BLaER1 treated with 17β-estradiol and CSF1 and Interleukin-3, amounts not matched to agents 10 nM and 100 nM (cell line): ENCODE measurements at regions not wholly inside any gene's neighbourhood (a gene's known extent, or its start where the extent isn't known, plus 50 kb on each side); places are given as distances from the start of the nearest gene placed in this dataset.
"Not testable (repeated sequence)": the region's sequence is repeated elsewhere in the genome, so short reads cannot be mapped to it uniquely, and the experiment has no call there.

ENCODE experiments used
- H3K27ac ChIP-seq, 11 experiments: shearing (Covaris generic); formaldehyde crosslinking; 2 replicates each; pipeline ENCODE4 v1.8.1; 2022
- H3K27me3 ChIP-seq, 11 experiments: shearing (Covaris generic); formaldehyde crosslinking; 2 replicates each; pipeline ENCODE4 v1.8.1; 2022
- H3K36me3 ChIP-seq, 11 experiments: shearing (Covaris generic); formaldehyde crosslinking; 2 replicates each; pipeline ENCODE4 v1.8.1; 2022
- H3K4me1 ChIP-seq, 10 experiments: shearing (Covaris generic); formaldehyde crosslinking; 2 replicates each; pipeline ENCODE4 v1.8.1; 2022
- H3K4me2 ChIP-seq, 11 experiments: shearing (Covaris generic); formaldehyde crosslinking; 2 replicates each; pipeline ENCODE4 v1.8.1; 2022
- H3K4me3 ChIP-seq, 10 experiments: shearing (Covaris generic); formaldehyde crosslinking; 2 replicates each; pipeline ENCODE4 v1.8.1; 2022
- H3K9ac ChIP-seq, 11 experiments: shearing (Covaris generic); formaldehyde crosslinking; 2 replicates each; pipeline ENCODE4 v1.8.1; 2022
- H3K9me3 ChIP-seq, 11 experiments: shearing (Covaris generic); formaldehyde crosslinking; replicated peaks in 1 of 11; 2 replicates each; pipeline ENCODE4 v1.8.1; 2022
- H4K20me1 ChIP-seq, 11 experiments: shearing (Covaris generic); formaldehyde crosslinking; 2 replicates each; pipeline ENCODE4 v1.8.1; 2022
- Cebpa-rat ChIP-seq, 11 experiments: shearing (Covaris generic); IDR thresholded peaks; 2 replicates each; pipeline ENCODE4 v1.8.1; 2022

DNA sequence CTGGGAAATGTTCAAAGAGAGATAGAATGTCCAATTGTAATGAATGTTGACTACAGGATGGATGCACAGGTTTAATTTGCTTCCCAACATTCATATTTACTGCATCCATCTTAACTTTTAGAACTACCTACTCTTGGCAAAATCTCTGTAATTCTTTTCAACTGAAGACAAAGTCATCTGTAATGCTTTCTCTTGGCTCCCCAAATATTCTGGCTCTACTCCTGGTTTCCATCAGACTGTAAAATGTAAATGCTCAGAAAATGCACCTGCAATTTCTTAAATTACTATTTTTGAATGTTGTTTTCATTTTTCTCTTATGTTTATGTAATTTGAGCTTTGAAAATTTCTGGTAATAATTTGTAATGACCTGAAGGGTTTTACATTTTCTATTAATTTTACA, 480.8 kb upstream of the IMPG1 start:
- no peaks in the 10 kb centered on the region for H3K4me1 ChIP-seq
- no peak overlapping the region for H3K4me2 ChIP-seq
- no peak overlapping the region for H3K9ac ChIP-seq
- no peak for TF ChIP-seq Cebpa-rat (IDR thresholded peaks at IDR 0.05)
- H3K4me3 ChIP-seq, result no peak overlapping the region
- H3K9me3 ChIP-seq, result no peaks in the 10 kb centered on the region
- no peaks in the 10 kb centered on the region for H3K27me3 ChIP-seq
- no peak overlapping the region for H3K27ac ChIP-seq
- H3K36me3 ChIP-seq, result no peaks in the 10 kb centered on the region
- H4K20me1 ChIP-seq, result no peaks in the 10 kb centered on the region

DNA sequence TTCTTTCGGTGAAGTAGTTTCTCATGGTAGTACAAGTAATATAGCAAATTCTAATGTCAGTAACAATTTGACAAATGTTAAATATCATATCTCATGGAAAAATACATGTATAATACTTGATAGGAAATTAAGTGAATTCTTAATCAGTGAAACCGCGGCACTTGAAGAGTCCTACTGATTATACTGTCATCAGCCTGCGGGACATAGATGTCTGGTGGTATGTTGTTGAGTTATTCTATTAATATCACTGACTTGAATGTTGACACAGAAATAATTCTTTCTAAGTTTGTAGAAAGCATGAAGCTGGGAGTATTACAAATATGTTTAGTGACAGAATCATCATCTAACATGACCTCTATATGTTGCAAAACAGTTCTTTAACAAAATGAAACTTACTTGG, 479.8 kb upstream of the IMPG1 start:
- H3K27ac ChIP-seq, result no peak overlapping the region
- H3K27me3 ChIP-seq, result no peaks in the 10 kb centered on the region
- H3K4me1 ChIP-seq, result no peaks in the 10 kb centered on the region
- H3K4me2 ChIP-seq, result no peak overlapping the region
- no peaks in the 10 kb centered on the region for H3K9me3 ChIP-seq
- no peak overlapping the region for H3K9ac ChIP-seq
- TF ChIP-seq Cebpa-rat (IDR thresholded peaks at IDR 0.05), result no peak
- no peaks in the 10 kb centered on the region for H4K20me1 ChIP-seq
- H3K4me3 ChIP-seq, result no peak overlapping the region
- no peaks in the 10 kb centered on the region for H3K36me3 ChIP-seq

DNA sequence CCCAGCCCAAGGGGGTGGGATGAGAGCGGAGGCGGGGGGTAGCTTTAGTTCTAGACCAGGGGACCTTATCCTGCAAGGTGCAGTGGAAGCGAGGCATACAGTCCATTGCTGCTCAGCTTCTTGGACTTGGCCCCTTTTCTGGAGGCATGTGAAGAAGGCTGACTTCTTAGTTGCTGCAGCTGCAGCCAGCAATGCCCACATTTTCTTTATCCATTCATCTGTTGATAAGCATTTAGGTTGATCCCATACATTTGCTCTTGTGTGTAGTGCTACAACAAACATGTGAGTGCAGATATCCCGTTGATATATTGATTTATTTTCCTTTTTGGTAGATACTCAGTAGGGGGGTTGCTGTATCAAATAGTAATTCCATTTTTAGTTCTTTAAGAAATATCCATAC, 461.2 kb upstream of the IMPG1 start:
- no peaks in the 10 kb centered on the region for H4K20me1 ChIP-seq
- H3K36me3 ChIP-seq, result no peaks in the 10 kb centered on the region
- no peaks in the 10 kb centered on the region for H3K4me1 ChIP-seq
- H3K9me3 ChIP-seq, result peaks cover 0 to 21% (median 0%) of the 10 kb centered on the region in 11 experiments; a peak in 8 of 22 replicates
- H3K4me2 ChIP-seq, result no peak overlapping the region
- no peak for TF ChIP-seq Cebpa-rat (IDR thresholded peaks at IDR 0.05)
- no peak overlapping the region for H3K9ac ChIP-seq
- H3K4me3 ChIP-seq, result no peak overlapping the region
- no peaks in the 10 kb centered on the region for H3K27me3 ChIP-seq
- H3K27ac ChIP-seq, result no peak overlapping the region

DNA sequence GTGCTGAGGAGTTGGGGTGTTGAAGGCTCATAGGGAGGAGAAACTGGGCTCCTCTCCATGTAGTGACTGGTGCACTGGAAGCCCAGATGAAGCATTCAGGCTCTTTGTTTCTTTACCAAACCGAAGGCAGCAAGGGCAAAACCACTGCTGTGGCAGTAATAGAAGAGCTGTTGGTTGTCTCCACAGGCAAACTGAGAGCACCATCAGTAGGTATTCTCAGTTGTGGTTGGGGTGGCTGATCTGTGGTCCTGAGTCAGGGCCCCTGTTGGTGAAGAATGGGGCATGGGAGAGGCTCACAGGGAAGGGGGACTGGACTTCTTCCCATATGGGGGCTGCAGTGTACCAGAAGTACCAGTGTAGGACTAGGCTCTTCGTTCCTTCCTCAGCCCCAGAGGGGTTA, 460.2 kb upstream of the IMPG1 start:
- no peak overlapping the region for H3K27ac ChIP-seq
- H3K4me3 ChIP-seq, result no peak overlapping the region
- H3K4me1 ChIP-seq, result no peaks in the 10 kb centered on the region
- H3K36me3 ChIP-seq, result no peaks in the 10 kb centered on the region
- H3K27me3 ChIP-seq, result no peaks in the 10 kb centered on the region
- H3K9ac ChIP-seq, result no peak overlapping the region
- H3K9me3 ChIP-seq, result peaks cover 0 to 21% (median 0%) of the 10 kb centered on the region in 11 experiments; a peak in 8 of 22 replicates
- no peak for TF ChIP-seq Cebpa-rat (IDR thresholded peaks at IDR 0.05)
- no peaks in the 10 kb centered on the region for H4K20me1 ChIP-seq
- no peak overlapping the region for H3K4me2 ChIP-seq

DNA sequence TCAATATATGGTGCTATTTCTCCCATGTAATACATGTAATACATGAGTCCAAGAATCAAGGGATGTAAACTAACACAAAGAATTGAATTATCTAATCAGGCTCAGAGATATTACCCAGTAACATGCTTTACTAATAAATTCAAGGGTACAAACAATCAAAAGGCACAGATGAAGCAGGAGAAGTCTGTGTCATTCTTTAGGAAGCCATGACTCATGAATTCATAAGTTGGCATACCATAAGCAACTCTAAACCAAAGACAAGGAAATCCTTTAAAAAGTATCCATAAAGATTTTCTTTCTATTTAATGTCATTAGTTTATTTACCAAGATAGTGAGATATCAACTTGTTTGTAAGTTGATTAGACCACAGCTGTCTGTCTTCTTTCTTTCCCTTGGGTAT, 446.0 kb upstream of the IMPG1 start:
- Histone ChIP-seq H3K4me1 (peaks cover 0 to 4% (median 0%) of the 10 kb centered on the region in 10 experiments; a peak in 3 of 20 replicates), H3K4me3 (no peak overlapping the region), H3K27me3 (no peaks in the 10 kb centered on the region), H3K36me3 (no peaks in the 10 kb centered on the region), H3K27ac (no peak overlapping the region), H3K9me3 (peaks cover 0 to 9% (median 6%) of the 10 kb centered on the region in 11 experiments; a peak in 7 of 22 replicates), H4K20me1 (no peaks in the 10 kb centered on the region), H3K9ac (no peak overlapping the region), H3K4me2 (no peak overlapping the region)
- TF ChIP-seq Cebpa-rat (IDR thresholded peaks at IDR 0.05), result no peak

DNA sequence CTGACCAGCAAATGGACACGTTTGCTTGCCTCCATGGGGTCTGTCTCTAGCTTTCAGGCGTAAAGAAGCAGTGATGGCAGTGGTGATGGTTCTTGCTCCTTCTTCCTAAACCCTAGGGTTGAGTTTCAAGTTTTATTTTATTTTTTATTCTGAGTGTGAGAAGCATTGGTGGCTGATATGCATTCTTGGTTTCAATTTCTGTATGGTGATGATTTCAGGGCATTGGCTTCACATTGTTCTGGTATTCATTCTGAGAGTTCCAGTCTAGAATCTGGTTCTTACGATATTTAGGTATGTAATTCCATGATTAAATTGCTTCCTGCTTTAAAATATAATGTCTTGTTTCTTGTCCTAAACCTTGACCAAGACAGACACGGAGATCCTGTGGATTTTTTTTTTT, 444.5 kb upstream of the IMPG1 start:
- TF ChIP-seq Cebpa-rat (IDR thresholded peaks at IDR 0.05), result no peak
- H3K36me3 ChIP-seq, result no peaks in the 10 kb centered on the region
- no peak overlapping the region for H3K4me3 ChIP-seq
- H3K4me2 ChIP-seq, result no peak overlapping the region
- H3K9ac ChIP-seq, result no peak overlapping the region
- H3K9me3 ChIP-seq, result peaks cover 0 to 9% (median 6%) of the 10 kb centered on the region in 11 experiments; a peak in 7 of 22 replicates
- no peaks in the 10 kb centered on the region for H3K27me3 ChIP-seq
- H3K27ac ChIP-seq, result no peak overlapping the region
- no peaks in the 10 kb centered on the region for H4K20me1 ChIP-seq
- H3K4me1 ChIP-seq, result no peaks in the 10 kb centered on the region

DNA sequence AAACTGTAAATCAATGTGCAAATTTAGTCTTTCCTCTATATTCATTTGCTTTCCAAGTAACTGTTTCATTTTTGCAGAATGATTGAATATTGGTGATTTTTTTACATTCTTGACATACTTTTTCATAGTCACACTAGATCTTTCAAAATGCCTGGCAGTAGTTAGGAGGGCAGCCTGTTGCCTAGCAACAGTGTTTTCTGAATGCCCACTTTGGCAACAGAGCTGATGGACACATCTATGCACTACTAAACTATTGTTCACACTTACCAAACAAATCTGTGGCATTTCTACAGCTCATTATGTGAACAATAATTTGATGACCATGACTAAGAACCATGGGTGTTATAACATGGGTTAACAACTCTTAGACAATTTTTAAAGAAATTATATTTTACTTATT, 438.0 kb upstream of the IMPG1 start:
- H3K36me3 ChIP-seq, result no peaks in the 10 kb centered on the region
- no peaks in the 10 kb centered on the region for H4K20me1 ChIP-seq
- no peaks in the 10 kb centered on the region for H3K4me1 ChIP-seq
- no peaks in the 10 kb centered on the region for H3K27me3 ChIP-seq
- TF ChIP-seq Cebpa-rat (IDR thresholded peaks at IDR 0.05), result no peak
- H3K9me3 ChIP-seq, result no peaks in the 10 kb centered on the region
- no peak overlapping the region for H3K4me3 ChIP-seq
- H3K9ac ChIP-seq, result no peak overlapping the region
- H3K4me2 ChIP-seq, result no peak overlapping the region
- no peak overlapping the region for H3K27ac ChIP-seq

DNA sequence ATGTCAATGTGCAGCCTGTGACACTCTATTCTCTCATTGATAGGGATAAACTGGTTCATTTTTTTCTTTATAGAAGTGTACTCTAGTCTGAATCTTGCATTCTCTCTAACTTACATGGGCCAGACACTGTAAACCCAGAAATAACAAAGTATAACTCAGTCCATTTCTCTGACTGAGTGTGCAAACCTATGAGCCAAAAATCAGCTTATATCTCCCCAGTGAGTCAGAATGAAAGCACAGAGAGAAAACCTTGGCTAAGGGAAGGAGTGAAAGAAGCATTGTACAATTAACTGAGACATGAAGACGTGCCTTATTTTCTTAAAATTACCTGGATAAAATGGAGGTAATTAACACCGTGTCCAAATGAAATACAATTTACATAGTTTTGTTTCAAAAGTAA, 436.9 kb upstream of the IMPG1 start:
- H3K36me3 ChIP-seq, result no peaks in the 10 kb centered on the region
- H3K4me2 ChIP-seq, result no peak overlapping the region
- H3K9me3 ChIP-seq, result no peaks in the 10 kb centered on the region

DNA sequence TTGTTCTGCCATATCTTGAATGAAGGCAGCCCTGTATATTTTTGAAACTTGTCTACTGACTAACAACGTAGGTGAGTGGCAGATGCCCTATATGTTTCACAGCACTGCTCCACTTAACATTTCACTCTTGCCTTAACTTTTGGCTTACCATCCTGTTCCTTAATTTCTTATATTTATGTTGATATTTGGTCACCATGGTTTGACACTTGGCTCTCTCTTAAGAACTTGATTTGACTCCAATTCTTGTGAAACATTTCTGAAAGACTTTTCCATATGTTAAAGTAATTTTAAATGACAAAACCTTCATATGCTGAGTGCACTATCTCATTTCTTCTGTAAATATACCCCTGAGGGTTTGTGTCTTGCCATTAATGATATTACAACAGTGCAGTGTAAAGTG, 434.3 kb upstream of the IMPG1 start:
- Histone ChIP-seq H3K9me3 (peaks cover 0 to 5% (median 0%) of the 10 kb centered on the region in 11 experiments; a peak in 1 of 22 replicates), H3K9ac (no peak overlapping the region), H3K4me1 (no peaks in the 10 kb centered on the region), H3K27ac (no peak overlapping the region), H3K27me3 (no peaks in the 10 kb centered on the region), H3K36me3 (no peaks in the 10 kb centered on the region), H3K4me3 (no peak overlapping the region), H4K20me1 (no peaks in the 10 kb centered on the region), H3K4me2 (no peak overlapping the region)
- no peak for TF ChIP-seq Cebpa-rat (IDR thresholded peaks at IDR 0.05)

More for the DNA sequence above, 436.9 kb upstream of the IMPG1 start:
- no peak overlapping the region for H3K27ac ChIP-seq
- no peak overlapping the region for H3K9ac ChIP-seq
- no peaks in the 10 kb centered on the region for H3K4me1 ChIP-seq
- no peak for TF ChIP-seq Cebpa-rat (IDR thresholded peaks at IDR 0.05)
- no peaks in the 10 kb centered on the region for H4K20me1 ChIP-seq
- no peaks in the 10 kb centered on the region for H3K27me3 ChIP-seq
- H3K4me3 ChIP-seq, result no peak overlapping the region

DNA sequence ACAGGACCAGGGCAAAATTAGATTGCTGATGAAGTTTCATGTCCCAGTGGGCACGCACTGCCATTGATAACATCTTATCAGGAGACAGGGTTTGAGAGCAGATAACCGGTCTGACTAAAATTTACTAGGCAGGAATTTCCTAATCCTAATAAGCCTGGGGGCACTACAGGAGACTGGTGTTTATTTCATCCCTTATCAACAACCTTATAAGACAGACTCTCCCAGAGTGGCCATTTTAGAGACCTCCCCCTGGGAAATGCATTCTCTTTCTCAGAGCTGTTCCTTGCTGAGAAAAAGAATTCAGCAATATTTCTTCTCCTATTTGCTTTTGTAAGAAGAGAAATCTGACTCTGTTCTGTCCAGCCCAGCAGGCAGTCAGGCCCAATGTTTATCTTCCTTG, 423.4 kb upstream of the IMPG1 start:
- Histone ChIP-seq H3K9me3 (peaks cover 24 to 41% (median 30%) of the 10 kb centered on the region in 11 experiments), H3K4me3 (no peak overlapping the region), H3K4me1 (0 out of 20 replicates have a peak, but pooled peaks cover 0 to 5% (median 0%) of the 10 kb centered on the region in 10 experiments), H3K27ac (no peak overlapping the region), H3K36me3 (no peaks in the 10 kb centered on the region), H4K20me1 (no peaks in the 10 kb centered on the region), H3K27me3 (no peaks in the 10 kb centered on the region), H3K4me2 (no peak overlapping the region), H3K9ac (no peak overlapping the region)
- no peak for TF ChIP-seq Cebpa-rat (IDR thresholded peaks at IDR 0.05)

DNA sequence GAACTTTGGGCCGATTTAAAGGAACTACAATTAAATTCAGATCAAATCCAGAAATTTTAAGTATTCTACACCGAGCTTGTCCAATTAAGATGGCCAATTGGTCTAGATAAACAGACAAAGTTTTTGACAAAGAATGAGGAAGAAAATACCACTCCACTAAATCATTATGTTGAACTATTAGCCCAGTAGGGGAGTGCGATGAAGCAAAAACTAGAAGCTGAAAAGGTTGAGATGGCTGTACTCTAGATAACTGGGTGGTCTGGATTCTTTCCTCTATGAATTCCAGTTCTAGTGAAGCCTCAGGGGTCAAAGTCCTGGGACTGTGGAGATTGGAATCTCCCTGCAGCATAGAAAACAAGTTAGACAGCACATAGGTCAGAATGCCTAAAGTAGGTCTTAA, 418.9 kb upstream of the IMPG1 start:
- peaks cover 22 to 33% (median 25%) of the 10 kb centered on the region in 11 experiments for H3K9me3 ChIP-seq
- not testable (repeated sequence) for H3K4me2 ChIP-seq, H3K27me3 ChIP-seq, H3K27ac ChIP-seq, H3K4me1 ChIP-seq, H4K20me1 ChIP-seq, H3K36me3 ChIP-seq, H3K4me3 ChIP-seq, H3K9ac ChIP-seq
